HG02970 (cell line): ENCODE measurements at regions not wholly inside any gene's neighbourhood (a gene's known extent, or its start where the extent isn't known, plus 50 kb on each side); places are given as distances from the start of the nearest gene placed in this dataset.

Source experiments
- ATAC-seq: cut with Tn5 transposase; IDR thresholded peaks from one replicate; pipeline ENCODE4 v1.9.1; 2021; ENCODE audit warnings: mild to moderate bottlenecking, moderate library complexity, moderate number of reproducible peaks; ENCODE audit not compliant: unreplicated experiment, low FRiP score

DNA sequence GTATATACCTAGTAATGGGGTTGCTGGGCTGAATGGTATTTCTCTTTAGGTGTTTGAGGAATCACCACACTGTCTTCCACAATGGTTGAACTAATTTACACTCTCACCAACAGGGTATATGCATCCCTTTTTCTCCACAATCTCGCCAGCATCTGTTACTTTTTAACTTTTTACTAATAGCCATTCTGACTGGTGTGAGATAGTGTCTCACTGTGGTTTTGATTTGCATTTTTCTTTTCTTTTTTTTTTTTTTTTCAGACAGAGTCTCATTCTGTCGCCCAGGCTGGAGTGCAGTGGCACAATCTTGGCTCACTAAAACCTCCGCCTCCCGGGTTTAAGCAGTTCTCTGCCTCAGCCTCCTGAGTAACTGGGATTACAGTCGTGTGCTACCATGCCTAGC lies 134.7 kb upstream of the PGRMC2 start:
- peak; percentile 64 for ATAC-seq

- no peak for ATAC-seq
These were observed 129.3 kb upstream of the PGRMC2 start for GRCh38 chr4:128416921-128417320.

GRCh38 chr4:128410037-128410436 lies 122.4 kb upstream of the PGRMC2 start:
- no peak for ATAC-seq

- ATAC-seq, result no peak
These were observed 116.0 kb upstream of the PGRMC2 start for GRCh38 chr4:128403586-128403985.

GRCh38 chr4:128394778-128395177 lies 107.2 kb upstream of the PGRMC2 start:
- ATAC-seq, result no peak

DNA sequence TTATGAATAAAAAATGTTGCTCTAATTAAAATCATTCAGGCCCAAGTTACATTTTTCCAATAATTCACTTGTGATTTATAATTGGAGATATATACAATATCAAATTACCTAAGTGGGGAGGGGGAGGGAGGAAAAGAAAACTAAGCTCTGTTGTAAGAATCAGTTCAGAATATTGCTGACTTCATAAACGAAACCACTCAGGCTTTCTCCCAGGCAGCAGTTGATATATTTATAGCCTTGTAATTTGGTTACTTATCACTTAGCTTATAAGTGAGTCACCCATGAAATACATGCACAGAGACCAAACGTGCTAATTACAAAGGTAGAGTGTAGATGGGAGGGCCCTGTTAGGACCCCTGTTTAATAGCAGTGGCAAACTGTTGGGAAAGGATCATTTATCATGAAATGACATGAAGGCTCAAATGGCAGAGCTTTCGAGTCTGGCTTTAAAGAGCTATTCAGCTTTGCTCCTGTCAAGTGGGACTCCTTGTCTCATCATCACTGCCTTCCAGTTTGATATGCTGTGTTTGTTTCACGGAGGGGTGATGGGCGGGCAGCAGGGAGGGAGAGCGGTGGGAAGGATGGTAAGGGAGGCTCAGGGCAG lies 105.6 kb upstream of the PGRMC2 start:
- no peak for ATAC-seq

- no peak for ATAC-seq
These were observed 102.9 kb upstream of the PGRMC2 start for GRCh38 chr4:128390475-128390996.

DNA sequence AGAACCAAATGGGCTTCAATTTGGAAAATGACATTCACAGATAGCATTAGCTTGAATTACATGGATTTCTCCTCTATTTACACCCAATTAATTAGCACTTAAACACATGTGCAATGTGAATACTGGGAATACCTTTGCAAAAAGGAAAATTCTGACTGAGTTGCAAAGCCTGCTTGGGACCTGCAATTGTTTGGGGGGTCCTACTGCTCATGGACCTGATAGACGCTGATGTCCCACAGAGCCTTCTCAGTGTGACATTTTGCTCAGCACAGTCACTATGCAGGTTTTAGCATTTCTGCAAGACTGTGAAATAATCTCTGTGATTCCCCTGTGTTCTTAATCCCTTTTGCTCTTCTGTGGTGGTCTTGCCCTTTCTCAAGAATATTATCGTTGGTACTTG lies 101.2 kb upstream of the PGRMC2 start:
- ATAC-seq, result no peak

DNA sequence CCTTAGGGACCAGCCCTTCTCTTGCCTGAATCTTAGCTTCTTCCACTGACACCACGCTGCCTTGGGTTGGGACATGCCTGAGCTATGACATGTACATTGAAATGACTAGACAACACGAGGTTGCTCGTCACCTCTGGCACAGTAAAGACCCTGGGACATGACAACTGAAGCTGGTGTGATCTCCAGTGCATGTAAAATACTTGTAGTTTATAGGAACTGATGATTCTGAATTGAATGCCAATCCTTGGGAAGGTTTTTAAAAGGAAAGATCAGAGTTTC lies 100.7 kb upstream of the PGRMC2 start:
- no peak for ATAC-seq

DNA sequence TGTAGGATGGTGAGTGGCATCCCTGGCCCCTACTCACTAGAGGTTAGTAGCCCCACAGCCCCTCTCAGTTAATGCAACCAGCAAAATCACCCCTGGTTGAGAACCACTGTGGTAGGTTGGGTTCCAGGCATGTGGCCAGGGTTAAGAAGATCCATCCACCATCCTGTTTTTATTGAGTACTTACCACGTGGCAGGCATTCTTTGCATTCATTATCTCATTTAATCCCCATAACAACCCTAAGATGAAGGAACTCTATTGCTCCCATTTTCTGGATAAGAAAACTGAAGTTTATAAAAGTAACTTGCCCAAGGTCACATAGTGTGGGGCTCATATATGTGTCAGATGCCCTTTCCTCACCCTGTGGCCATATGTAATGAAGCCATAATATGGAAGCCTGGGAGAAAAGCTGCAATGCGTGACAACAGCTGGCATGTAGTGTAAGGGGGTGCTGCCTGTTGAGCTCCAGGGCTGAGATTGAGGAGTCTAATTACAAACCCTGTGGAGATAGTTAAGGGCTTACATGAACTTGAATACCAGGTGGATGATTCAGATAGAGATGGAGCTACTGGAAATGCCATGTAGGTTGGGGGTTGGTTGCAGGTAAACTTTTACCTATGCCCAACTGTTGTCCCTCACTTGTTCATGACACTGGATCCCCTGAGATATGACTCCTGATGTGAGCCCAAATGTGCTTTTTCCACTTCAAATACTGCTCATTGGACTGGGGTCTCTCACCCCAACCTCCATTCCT lies 100.2 kb upstream of the PGRMC2 start:
- ATAC-seq, result no peak

DNA sequence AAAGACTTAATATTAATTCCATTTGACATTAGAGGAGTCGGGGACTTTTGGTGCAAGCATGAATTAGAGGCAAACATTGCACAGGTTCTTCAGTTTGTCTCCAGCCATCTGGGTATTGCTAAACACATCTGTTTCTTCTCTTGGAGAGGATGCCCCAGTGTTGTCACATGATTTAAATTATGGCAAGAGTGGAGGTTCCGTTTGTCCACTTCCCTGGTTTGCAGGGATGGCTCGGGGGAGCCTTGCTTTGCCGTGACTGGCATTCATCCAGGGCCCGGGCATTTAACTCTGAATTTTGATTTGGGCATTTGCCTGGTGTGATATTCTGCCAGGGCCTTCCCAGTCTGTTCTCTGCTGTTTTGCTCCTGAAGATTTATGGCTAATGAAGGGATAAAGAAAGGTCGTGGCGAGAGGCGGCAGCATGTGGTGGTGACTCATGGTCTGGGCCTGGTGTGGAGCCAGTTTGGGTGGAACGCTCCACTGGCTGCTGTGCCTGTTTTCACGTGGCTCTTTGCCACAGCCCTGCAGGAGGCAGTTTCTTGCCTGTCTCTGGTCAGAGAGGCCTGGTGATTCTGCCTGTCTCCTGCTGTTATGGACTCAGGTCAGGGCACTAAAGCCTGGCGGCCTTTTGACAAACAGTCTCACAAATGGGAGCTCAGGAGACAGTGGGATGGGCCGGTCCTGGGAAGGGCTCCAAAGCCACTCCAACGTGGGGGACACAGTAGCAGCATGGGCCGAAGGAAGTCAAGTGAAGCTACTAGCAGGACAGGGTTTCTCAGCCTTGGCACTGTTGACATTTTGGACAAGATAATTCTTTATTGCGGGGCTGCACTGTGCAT lies 99.4 kb upstream of the PGRMC2 start:
- ATAC-seq, result no peak

DNA sequence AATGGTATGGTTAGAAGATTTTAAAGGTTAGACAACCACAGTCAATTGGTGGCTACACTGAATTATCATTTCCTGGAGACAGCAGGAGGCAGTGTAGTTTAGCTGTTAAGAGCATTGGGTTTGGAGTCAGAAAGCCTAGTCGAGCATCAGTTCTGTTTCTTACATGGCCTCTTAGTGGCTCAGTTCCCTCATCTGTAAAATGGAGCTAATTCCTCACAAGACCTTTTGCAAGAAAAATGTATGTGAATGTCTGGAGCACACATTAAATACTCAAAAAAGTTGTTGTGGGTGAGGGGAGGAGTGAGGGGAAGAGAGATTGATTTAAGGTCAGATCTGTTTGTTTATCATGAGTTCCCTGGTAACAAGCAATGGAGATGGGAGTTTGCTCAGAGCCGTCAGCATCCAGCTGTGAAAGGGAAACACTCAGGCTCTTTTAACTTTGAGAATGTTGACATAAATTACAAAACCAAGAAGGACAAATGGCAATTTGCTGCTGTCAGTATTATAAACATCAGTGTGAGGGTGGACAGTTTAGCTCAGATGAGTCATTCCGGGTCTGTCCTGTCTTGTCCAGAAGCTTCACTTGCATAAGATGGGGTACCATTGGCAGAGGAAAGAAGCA lies 98.2 kb upstream of the PGRMC2 start:
- no peak for ATAC-seq

- no peak for ATAC-seq
These were observed 97.4 kb upstream of the PGRMC2 start for GRCh38 chr4:128384765-128385598.

- no peak for ATAC-seq
These were observed 96.5 kb upstream of the PGRMC2 start for GRCh38 chr4:128384091-128384520.

- no peak for ATAC-seq
These were observed 94.3 kb upstream of the PGRMC2 start for GRCh38 chr4:128381748-128382559.

GRCh38 chr4:128380306-128380705 lies 92.7 kb upstream of the PGRMC2 start:
- no peak for ATAC-seq

- ATAC-seq, result no peak
These were observed 92.2 kb upstream of the PGRMC2 start for GRCh38 chr4:128379860-128380259.

- no peak for ATAC-seq
These were observed 91.1 kb upstream of the PGRMC2 start for GRCh38 chr4:128378668-128379067.

- no peak for ATAC-seq
These were observed 89.3 kb upstream of the PGRMC2 start for GRCh38 chr4:128376958-128377357.
